H1 (cell line): ENCODE measurements at regions not wholly inside any gene's neighbourhood (a gene's known extent, or its start where the extent isn't known, plus 50 kb on each side); places are given as distances from the start of the nearest gene placed in this dataset.

ENCODE experiments used
- CTCF ChIA-PET: fragments of 300-600 bp; sonication (Branson Sonifier 250); formaldehyde crosslinking; loops from one replicate; lab custom pipeline; 2021; ENCODE audit not compliant: partially characterized antibody; lab: Charles Lee
- POLR2A ChIA-PET: fragments of 300-600 bp; sonication (Branson Sonifier 250); formaldehyde crosslinking; loops from one replicate; lab custom pipeline; 2021; ENCODE audit warnings: inconsistent platforms; ENCODE audit not compliant: partially characterized antibody; lab: Charles Lee
- DNase-seq, 2 experiments: peaks; one replicate each; pipeline versions ENCODE4 v3.0.0 to v3.0.0-alpha.2; 2010 to 2022; ENCODE audit warnings: low spot score in 2 of 2, low read depth in 1 of 2, mixed read lengths in 1 of 2
- FAIRE-seq: peaks from 2 replicates; lab custom pipeline; 2011; peaks lifted over from hg19 to GRCh38; lab: Jason Lieb, UNC
- H2AFZ ChIP-seq: 2 replicates; pipeline ENCODE4 v1.8.1; 2012; ENCODE audit warnings: low read length, inconsistent platforms
- H2AK5ac ChIP-seq: 2 replicates; pipeline ENCODE4 v1.6.1; 2013; ENCODE audit warnings: low read depth, low read length
- H2BK120ac ChIP-seq: replicated peaks from 2 replicates; pipeline ENCODE3; 2013; ENCODE audit warnings: low read depth, low read length, inconsistent platforms
- H2BK12ac ChIP-seq: 2 replicates; pipeline ENCODE4 v1.6.1; 2013; ENCODE audit warnings: low read depth, low read length
- H2BK15ac ChIP-seq: 2 replicates; pipeline ENCODE4 v1.6.1; 2013; ENCODE audit warnings: low read length
- H2BK20ac ChIP-seq: 2 replicates; pipeline ENCODE4 v1.6.1; 2013; ENCODE audit warnings: low read length
- H2BK5ac ChIP-seq: 2 replicates; pipeline ENCODE4 v1.6.1; 2013; ENCODE audit warnings: low read depth, low read length
- H3K14ac ChIP-seq: 2 replicates; pipeline ENCODE4 v1.6.1; 2013; ENCODE audit warnings: inconsistent platforms; ENCODE audit not compliant: insufficient read length
- H3K18ac ChIP-seq: 2 replicates; pipeline ENCODE4 v1.6.1; 2013; ENCODE audit warnings: low read length; ENCODE audit errors: extremely low read depth
- H3K23ac ChIP-seq: 2 replicates; pipeline ENCODE4 v1.6.1; 2013; ENCODE audit warnings: inconsistent platforms; ENCODE audit not compliant: insufficient read length
- H3K23me2 ChIP-seq: 2 replicates; pipeline ENCODE4 v1.6.1; 2013; ENCODE audit warnings: low read depth, low read length
- H3K27ac ChIP-seq: 2 replicates; pipeline ENCODE4 v1.6.1; 2011; ENCODE audit warnings: low read depth, low read length, inconsistent platforms
- H3K27me3 ChIP-seq, 4 experiments: replicated peaks in 1 of 4; 1 replicate in 1 of 4; 2 replicates in 3 of 4; pipeline versions ENCODE4 v1.6.1 to v1.8.1; 2011 to 2013; ENCODE audit warnings: low read length in 3 of 4, mild to moderate bottlenecking in 3 of 4, inconsistent platforms in 2 of 4, mixed read lengths in 2 of 4, moderate library complexity in 1 of 4; ENCODE audit not compliant: control insufficient read depth in 3 of 4, insufficient read depth in 3 of 4; ENCODE audit errors: extremely low read depth in 1 of 4
- H3K36me3 ChIP-seq, 4 experiments: 2 replicates each; pipeline versions ENCODE4 v1.6.1 to v1.8.1; 2011 to 2013; ENCODE audit warnings: mild to moderate bottlenecking in 4 of 4, low read length in 3 of 4, moderate library complexity in 2 of 4, control low read depth in 1 of 4, inconsistent platforms in 1 of 4; ENCODE audit not compliant: insufficient read depth in 4 of 4, control insufficient read depth in 2 of 4
- H3K4ac ChIP-seq: replicated peaks from 2 replicates; pipeline ENCODE3; 2013; ENCODE audit warnings: low read length, low read depth, mixed read lengths, inconsistent platforms; ENCODE audit not compliant: insufficient read length
- H3K4me1 ChIP-seq, 4 experiments: replicated peaks in 1 of 4; 1 replicate in 1 of 4; 2 replicates in 3 of 4; pipeline versions ENCODE4 v1.6.1 to v1.8.1; 2011 to 2013; ENCODE audit warnings: low read length in 3 of 4, inconsistent platforms in 2 of 4, mixed read lengths in 1 of 4; ENCODE audit not compliant: insufficient read depth in 4 of 4, control insufficient read depth in 3 of 4
- H3K4me2 ChIP-seq, 2 experiments: 2 replicates each; pipeline versions ENCODE4 v1.6.1 to v1.8.1; 2011 to 2013; ENCODE audit warnings: low read depth in 2 of 2, low read length in 2 of 2, control low read depth in 1 of 2, inconsistent platforms in 1 of 2, mild to moderate bottlenecking in 1 of 2; ENCODE audit not compliant: insufficient read depth in 1 of 2
- H3K4me3 ChIP-seq, 4 experiments: fragments of 200-600, 300-600 bp in 1 of 4; sonication (generic), shearing (Covaris generic), sonication (Bioruptor Twin) in 1 of 4; 2 replicates each; pipeline versions ENCODE4 v1.5.1 to v1.8.1; 2011 to 2016; ENCODE audit warnings: low read length in 4 of 4, low read depth in 3 of 4, control low read depth in 2 of 4, inconsistent platforms in 2 of 4, mild to moderate bottlenecking in 2 of 4, mixed read lengths in 1 of 4, moderate library complexity in 1 of 4; ENCODE audit not compliant: insufficient read depth in 2 of 4; ENCODE audit errors: extremely low read depth in 1 of 4
- H3K56ac ChIP-seq: replicated peaks from 2 replicates; pipeline ENCODE3; 2013; ENCODE audit warnings: low read depth, mild to moderate bottlenecking, mixed read lengths, low read length, inconsistent platforms; ENCODE audit not compliant: insufficient read length
- H3K79me1 ChIP-seq: 2 replicates; pipeline ENCODE4 v1.6.1; 2013; ENCODE audit warnings: low read depth, low read length, control low read depth
- H3K79me2 ChIP-seq, 2 experiments: 2 replicates each; pipeline versions ENCODE4 v1.6.1 to v1.8.1; 2012 to 2013; ENCODE audit warnings: low read length in 2 of 2, mild to moderate bottlenecking in 2 of 2, inconsistent platforms in 1 of 2; ENCODE audit not compliant: insufficient read depth in 2 of 2, control insufficient read depth in 1 of 2
- H3K9ac ChIP-seq, 4 experiments: replicated peaks in 1 of 4; 1 replicate in 1 of 4; 2 replicates in 3 of 4; pipeline versions ENCODE4 v1.6.1 to v1.8.1; 2011 to 2013; ENCODE audit warnings: low read depth in 3 of 4, low read length in 3 of 4, control low read depth in 2 of 4, mild to moderate bottlenecking in 2 of 4, moderate library complexity in 2 of 4, inconsistent platforms in 1 of 4; ENCODE audit errors: extremely low read depth in 1 of 4
- H3K9me3 ChIP-seq, 2 experiments: 2 replicates each; pipeline versions ENCODE4 v1.6.1 to v1.8.1; 2012 to 2013; ENCODE audit warnings: mild to moderate bottlenecking in 2 of 2, moderate library complexity in 2 of 2, control low read depth in 1 of 2, inconsistent platforms in 1 of 2, low read depth in 1 of 2, low read length in 1 of 2, mixed read lengths in 1 of 2; ENCODE audit not compliant: insufficient read depth in 2 of 2
- H4K20me1 ChIP-seq, 2 experiments: replicated peaks in 1 of 2; 2 replicates each; pipeline versions ENCODE3 to v1.8.1; 2011 to 2013; ENCODE audit warnings: inconsistent platforms in 2 of 2, low read length in 2 of 2, mild to moderate bottlenecking in 1 of 2; ENCODE audit not compliant: insufficient read depth in 2 of 2, control insufficient read depth in 1 of 2
- H4K5ac ChIP-seq: 2 replicates; pipeline ENCODE4 v1.6.1; 2013; ENCODE audit warnings: low read length, low read depth, mixed read lengths, inconsistent platforms; ENCODE audit not compliant: insufficient read length
- H4K8ac ChIP-seq: 2 replicates; pipeline ENCODE4 v1.8.0; 2013; ENCODE audit warnings: mild to moderate bottlenecking, moderate library complexity, low read length, inconsistent platforms; ENCODE audit not compliant: insufficient read depth; ENCODE audit errors: extremely low read depth
- H4K91ac ChIP-seq: replicated peaks from 2 replicates; pipeline ENCODE3; 2013; ENCODE audit warnings: low read length, mixed read lengths, inconsistent platforms; ENCODE audit not compliant: insufficient read length
- ATF3 ChIP-seq: IDR thresholded peaks from 2 replicates; pipeline ENCODE4 v1.6.1; 2011; ENCODE audit warnings: low read depth, mild to moderate bottlenecking, low read length; ENCODE audit not compliant: insufficient read depth
- CHD1 ChIP-seq: IDR thresholded peaks from 2 replicates; pipeline ENCODE4 v1.6.1; 2012; ENCODE audit warnings: low read depth, low read length, improper control_type of control experiment
- E2F6 ChIP-seq: IDR thresholded peaks from 2 replicates; pipeline ENCODE4 v1.6.1; 2012; ENCODE audit warnings: inconsistent platforms
- FOSL1 ChIP-seq: IDR thresholded peaks from 2 replicates; pipeline ENCODE4 v1.6.1; 2011; ENCODE audit warnings: mild to moderate bottlenecking, low read depth, low read length, moderate library complexity; ENCODE audit not compliant: insufficient read depth
- KDM5A ChIP-seq: fragments of 200-600 bp; IDR thresholded peaks from 2 replicates; pipeline ENCODE4 v1.7.1; 2012; ENCODE audit warnings: mild to moderate bottlenecking, low read length, inconsistent platforms, mixed read lengths
- MAFK ChIP-seq: IDR thresholded peaks from 2 replicates; pipeline ENCODE4 v1.6.1; 2012; ENCODE audit warnings: low read depth, mild to moderate bottlenecking, improper control_type of control experiment, low read length
- NRF1 ChIP-seq: IDR thresholded peaks from 2 replicates; pipeline ENCODE4 v1.6.1; 2011; ENCODE audit warnings: mild to moderate bottlenecking, low read depth, low read length, improper control_type of control experiment
- SAP30 ChIP-seq: fragments of 300-600 bp; sonication (generic); IDR thresholded peaks from 2 replicates; pipeline ENCODE4 v1.7.1; 2012; ENCODE audit warnings: low read length, moderate library complexity, mild to moderate bottlenecking, inconsistent platforms; ENCODE audit not compliant: insufficient read depth, insufficient replicate concordance
- SIN3A ChIP-seq, 2 experiments: IDR thresholded peaks in 1 of 2; conservative IDR thresholded peaks in 1 of 2; 2 replicates each; pipeline ENCODE4 v1.6.1; 2011 to 2012; ENCODE audit warnings: low read length in 2 of 2, improper control_type of control experiment in 1 of 2, low read depth in 1 of 2, mild to moderate bottlenecking in 1 of 2
- SP1 ChIP-seq: IDR thresholded peaks from 2 replicates; pipeline ENCODE4 v1.6.1; 2011; ENCODE audit warnings: low read depth, low read length
- TAF1 ChIP-seq: IDR thresholded peaks from 2 replicates; pipeline ENCODE4 v1.6.1; 2011; ENCODE audit warnings: mild to moderate bottlenecking, low read depth, low read length
- ZNF274 ChIP-seq: IDR thresholded peaks from 2 replicates; pipeline ENCODE4 v1.7.0; 2012; ENCODE audit warnings: low read length, borderline replicate concordance; ENCODE audit errors: extremely low read depth
- WGBS, 2 experiments: shearing (Covaris generic) in 1 of 2; methylation state at CpG; one replicate each; pipeline versions ENCODE4 v1.1.6 to v1.1.7; 2013 to 2015; ENCODE audit warnings: low lambda C conversion rate in 2 of 2, mixed read lengths in 2 of 2, inconsistent platforms in 1 of 2, low coverage in 1 of 2, missing lambda C conversion rate in 1 of 2; ENCODE audit not compliant: insufficient replicate concordance in 2 of 2, insufficient coverage in 1 of 2, insufficient read length in 1 of 2; ENCODE audit errors: extremely low coverage in 1 of 2, missing lambda C conversion rate in 1 of 2; 5-methylcytosine and 5-hydroxymethylcytosine counted together

- H2BK5ac ChIP-seq = no peak overlapping the region
- no peak overlapping the region for H4K5ac ChIP-seq
- H3K36me3 ChIP-seq = no peaks in the 10 kb centered on the region
- H3K9me3 ChIP-seq = no peaks in the 10 kb centered on the region
- no peak overlapping the region for H3K56ac ChIP-seq
- no peak for DNase-seq
- no peak overlapping the region for H3K14ac ChIP-seq
- H3K23ac ChIP-seq = no peak overlapping the region
- no peak overlapping the region for H2BK12ac ChIP-seq
- no peak overlapping the region for H3K27ac ChIP-seq
- no peaks in the 10 kb centered on the region for H3K79me1 ChIP-seq
- H2BK20ac ChIP-seq = no peak overlapping the region
- ChIA-PET POLR2A (interaction anchor here (0.6 kb wide), 1 partner anchor 994 kb away, joined by 4 read pairs; no protein-coding TSS in a partner anchor), CTCF (interaction anchor here (0.7 to 2.0 kb wide), 14 partner anchors 8 to 270 kb away, joined by 3 to 11 read pairs (median 4); no protein-coding TSS in a partner anchor)
- no peak overlapping the region for H3K18ac ChIP-seq
- H2AK5ac ChIP-seq = no peak overlapping the region
- H4K20me1 ChIP-seq = no peaks in the 10 kb centered on the region
- H3K4me3 ChIP-seq = no peak overlapping the region
- no peak overlapping the region for H4K8ac ChIP-seq
- no peaks in the 10 kb centered on the region for H3K79me2 ChIP-seq
- no peak overlapping the region for H3K4me2 ChIP-seq
- peaks cover 0 to 7% (median 4%) of the 10 kb centered on the region in 4 experiments; a peak in 6 of 7 replicates for H3K4me1 ChIP-seq
- H2AFZ ChIP-seq = no peak overlapping the region
- H3K4ac ChIP-seq = no peak overlapping the region
- no peak for TF ChIP-seq SIN3A (conservative IDR thresholded peaks at IDR 0.05 in 1 of 2, IDR thresholded peaks at IDR 0.05 in 1 of 2; ENCODE audit: low read depth in 1 of 2, low read length in 2 of 2)
- TF ChIP-seq MAFK = no peak
- TF ChIP-seq KDM5A = no peak
- TF ChIP-seq CHD1 = no peak
- no peak for TF ChIP-seq ZNF274
- TF ChIP-seq SAP30 = no peak
- no peak for TF ChIP-seq SP1
- no peak for TF ChIP-seq NRF1
- TF ChIP-seq FOSL1 = no peak
- no peak for TF ChIP-seq TAF1
- TF ChIP-seq ATF3 = no peak
- no peak for TF ChIP-seq E2F6
- 63% methylated on average over 11 of the region's 11 CpGs; no CpG with 5 or more reads in 1 of the 2 experiments for WGBS, 2 experiments
- H2BK120ac ChIP-seq = no peak overlapping the region
- no peak overlapping the region for H2BK15ac ChIP-seq
- no peak overlapping the region for H3K9ac ChIP-seq
- FAIRE-seq = no peak
- no peaks in the 10 kb centered on the region for H3K23me2 ChIP-seq
- H4K91ac ChIP-seq = no peak overlapping the region
- no peaks in the 10 kb centered on the region; a peak in 1 of 7 replicates for H3K27me3 ChIP-seq
Observed at GRCh38 chr6:168232528-168232927, 87.0 kb downstream of the DACT2 start.
